ENCODE measurements at regions not wholly inside any gene's neighbourhood (a gene's known extent, or its start where the extent isn't known, plus 50 kb on each side); places are given as distances from the start of the nearest gene placed in this dataset.

- Histone ChIP-seq H3K9ac (ENCODE audit: low read length) (no peak overlapping the region), H3K9me3 (ENCODE audit: control insufficient read depth, insufficient read depth, low read depth, low read length) (peaks cover 9% of the 10 kb centered on the region), H3K4me1 (ENCODE audit: control insufficient read depth, insufficient read depth, low read length) (no peaks in the 10 kb centered on the region), H3K27me3 (ENCODE audit: control insufficient read depth, insufficient read depth, low read length) (no peaks in the 10 kb centered on the region), H3K4me3 (ENCODE audit: low read depth, low read length) (no peak overlapping the region), H3K27ac (ENCODE audit: low read depth, low read length) (no peak overlapping the region), H3K36me3 (ENCODE audit: control insufficient read depth, insufficient read depth, low read length) (no peaks in the 10 kb centered on the region)
Measured at GRCh38 chr4:149095811-149096210, 653.6 kb upstream of the NR3C2 start.

GRCh38 chr4:149095001-149095400, 652.8 kb upstream of the NR3C2 start:
- Histone ChIP-seq H3K9ac (ENCODE audit: low read length) (no peak overlapping the region), H3K4me1 (ENCODE audit: control insufficient read depth, insufficient read depth, low read length) (no peaks in the 10 kb centered on the region), H3K27me3 (ENCODE audit: control insufficient read depth, insufficient read depth, low read length) (no peaks in the 10 kb centered on the region)

GRCh38 chr4:149084144-149084543, 641.9 kb upstream of the NR3C2 start:
- no peak overlapping the region for H3K27ac ChIP-seq (ENCODE audit: low read depth, low read length)
- no peak overlapping the region for H3K9ac ChIP-seq (ENCODE audit: low read length)
- no peaks in the 10 kb centered on the region for H3K27me3 ChIP-seq (ENCODE audit: control insufficient read depth, insufficient read depth, low read length)
- no peak overlapping the region for H3K4me3 ChIP-seq (ENCODE audit: low read depth, low read length)
- H3K4me1 ChIP-seq (ENCODE audit: control insufficient read depth, insufficient read depth, low read length), result no peaks in the 10 kb centered on the region
- H3K9me3 ChIP-seq (ENCODE audit: control insufficient read depth, insufficient read depth, low read depth, low read length), result no peaks in the 10 kb centered on the region
- H3K36me3 ChIP-seq (ENCODE audit: control insufficient read depth, insufficient read depth, low read length), result no peaks in the 10 kb centered on the region

More at GRCh38 chr4:149095001-149095400, 652.8 kb upstream of the NR3C2 start:
- Histone ChIP-seq H3K27ac (ENCODE audit: low read depth, low read length) (no peak overlapping the region), H3K36me3 (ENCODE audit: control insufficient read depth, insufficient read depth, low read length) (no peaks in the 10 kb centered on the region), H3K4me3 (ENCODE audit: low read depth, low read length) (no peak overlapping the region), H3K9me3 (ENCODE audit: control insufficient read depth, insufficient read depth, low read depth, low read length) (peaks cover 9% of the 10 kb centered on the region)

GRCh38 chr4:149077181-149077580, 635.0 kb upstream of the NR3C2 start:
- Histone ChIP-seq H3K27ac (ENCODE audit: low read depth, low read length) (no peak overlapping the region), H3K9ac (ENCODE audit: low read length) (no peak overlapping the region), H3K9me3 (ENCODE audit: control insufficient read depth, insufficient read depth, low read depth, low read length) (no peaks in the 10 kb centered on the region), H3K36me3 (ENCODE audit: control insufficient read depth, insufficient read depth, low read length) (no peaks in the 10 kb centered on the region), H3K4me1 (ENCODE audit: control insufficient read depth, insufficient read depth, low read length) (no peaks in the 10 kb centered on the region), H3K4me3 (ENCODE audit: low read depth, low read length) (no peak overlapping the region), H3K27me3 (ENCODE audit: control insufficient read depth, insufficient read depth, low read length) (no peaks in the 10 kb centered on the region)

DNA sequence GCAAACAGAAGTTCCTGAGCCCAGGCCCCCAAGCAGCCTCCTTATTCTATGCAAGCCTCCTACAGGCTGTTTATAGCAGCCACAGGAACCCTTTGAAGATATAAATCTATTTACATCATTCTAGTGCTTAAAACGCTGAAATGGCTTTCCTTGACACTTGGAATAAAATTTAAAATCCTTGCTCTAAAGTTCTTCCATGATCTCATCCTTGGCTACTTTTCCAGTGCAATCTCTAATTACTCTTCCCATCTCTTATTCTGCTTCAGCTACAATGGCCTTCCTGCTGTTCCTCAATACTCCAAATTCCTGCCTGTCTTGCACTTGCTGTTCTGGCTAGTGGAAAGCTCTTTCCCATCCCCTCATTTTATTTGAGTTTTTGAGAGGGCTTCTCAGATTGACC, 634.2 kb upstream of the NR3C2 start:
- Histone ChIP-seq H3K36me3 (ENCODE audit: control insufficient read depth, insufficient read depth, low read length) (no peaks in the 10 kb centered on the region), H3K9ac (ENCODE audit: low read length) (no peak overlapping the region), H3K27me3 (ENCODE audit: control insufficient read depth, insufficient read depth, low read length) (no peaks in the 10 kb centered on the region), H3K4me1 (ENCODE audit: control insufficient read depth, insufficient read depth, low read length) (no peaks in the 10 kb centered on the region), H3K4me3 (ENCODE audit: low read depth, low read length) (no peak overlapping the region), H3K9me3 (ENCODE audit: control insufficient read depth, insufficient read depth, low read depth, low read length) (no peaks in the 10 kb centered on the region), H3K27ac (ENCODE audit: low read depth, low read length) (no peak overlapping the region)

DNA sequence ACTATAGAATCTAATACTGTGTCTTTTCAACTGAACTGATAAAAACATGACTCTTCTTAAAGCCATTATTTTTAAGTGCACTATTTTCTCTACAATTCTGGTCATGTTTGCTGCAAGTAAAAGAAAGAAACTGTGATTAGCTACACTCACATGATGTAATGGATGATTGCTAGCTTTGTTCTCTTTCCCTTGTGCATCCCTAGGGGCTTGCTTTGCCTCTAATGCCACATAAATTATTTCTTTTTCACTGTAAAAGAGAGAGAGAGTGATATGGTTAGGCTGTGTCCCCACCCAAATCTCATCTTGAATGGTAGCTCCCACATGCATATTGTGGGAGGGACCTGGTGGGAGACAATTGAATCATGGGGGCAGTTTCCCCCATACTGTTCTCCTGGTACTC, 630.2 kb upstream of the NR3C2 start:
- no peaks in the 10 kb centered on the region for H3K9me3 ChIP-seq (ENCODE audit: control insufficient read depth, insufficient read depth, low read depth, low read length)
- H3K27ac ChIP-seq (ENCODE audit: low read depth, low read length), result no peak overlapping the region
- H3K9ac ChIP-seq (ENCODE audit: low read length), result no peak overlapping the region
- no peak overlapping the region for H3K4me3 ChIP-seq (ENCODE audit: low read depth, low read length)
- H3K36me3 ChIP-seq (ENCODE audit: control insufficient read depth, insufficient read depth, low read length), result no peaks in the 10 kb centered on the region
- no peaks in the 10 kb centered on the region for H3K27me3 ChIP-seq (ENCODE audit: control insufficient read depth, insufficient read depth, low read length)
- no peaks in the 10 kb centered on the region for H3K4me1 ChIP-seq (ENCODE audit: control insufficient read depth, insufficient read depth, low read length)

DNA sequence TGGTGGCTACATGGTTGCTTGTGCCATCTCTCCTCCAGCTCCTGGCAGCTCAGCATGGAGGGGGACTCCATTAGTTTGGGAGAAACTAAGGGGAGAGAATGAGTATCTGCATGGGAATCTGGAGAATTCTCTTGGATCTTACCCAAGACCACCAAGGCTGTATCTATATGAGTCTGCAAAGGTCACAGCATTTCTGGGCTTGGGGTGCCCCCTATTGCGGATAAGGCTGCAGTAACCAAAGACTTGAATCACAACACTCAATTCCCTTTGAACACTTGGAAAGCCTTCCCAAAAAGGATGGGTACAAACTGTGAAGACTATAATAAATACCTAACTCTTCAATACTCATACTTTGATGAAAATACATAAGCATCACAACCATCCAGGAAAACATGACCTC, 623.5 kb upstream of the NR3C2 start:
- Histone ChIP-seq H3K4me1 (ENCODE audit: control insufficient read depth, insufficient read depth, low read length) (no peaks in the 10 kb centered on the region), H3K9me3 (ENCODE audit: control insufficient read depth, insufficient read depth, low read depth, low read length) (no peaks in the 10 kb centered on the region; the same call in 1 of the 2 replicates), H3K4me3 (ENCODE audit: low read depth, low read length) (no peak overlapping the region), H3K27ac (ENCODE audit: low read depth, low read length) (no peak overlapping the region), H3K9ac (ENCODE audit: low read length) (no peak overlapping the region), H3K36me3 (ENCODE audit: control insufficient read depth, insufficient read depth, low read length) (no peaks in the 10 kb centered on the region), H3K27me3 (ENCODE audit: control insufficient read depth, insufficient read depth, low read length) (no peaks in the 10 kb centered on the region)

GRCh38 chr4:149062997-149063396, 620.8 kb upstream of the NR3C2 start:
- no peaks in the 10 kb centered on the region for H3K36me3 ChIP-seq (ENCODE audit: control insufficient read depth, insufficient read depth, low read length)
- H3K27ac ChIP-seq (ENCODE audit: low read depth, low read length), result no peak overlapping the region
- H3K4me1 ChIP-seq (ENCODE audit: control insufficient read depth, insufficient read depth, low read length), result no peaks in the 10 kb centered on the region
- no peak overlapping the region for H3K9ac ChIP-seq (ENCODE audit: low read length)
- no peak overlapping the region for H3K4me3 ChIP-seq (ENCODE audit: low read depth, low read length)
- no peaks in the 10 kb centered on the region for H3K27me3 ChIP-seq (ENCODE audit: control insufficient read depth, insufficient read depth, low read length)
- no peaks in the 10 kb centered on the region; the same call in 1 of the 2 replicates for H3K9me3 ChIP-seq (ENCODE audit: control insufficient read depth, insufficient read depth, low read depth, low read length)

DNA sequence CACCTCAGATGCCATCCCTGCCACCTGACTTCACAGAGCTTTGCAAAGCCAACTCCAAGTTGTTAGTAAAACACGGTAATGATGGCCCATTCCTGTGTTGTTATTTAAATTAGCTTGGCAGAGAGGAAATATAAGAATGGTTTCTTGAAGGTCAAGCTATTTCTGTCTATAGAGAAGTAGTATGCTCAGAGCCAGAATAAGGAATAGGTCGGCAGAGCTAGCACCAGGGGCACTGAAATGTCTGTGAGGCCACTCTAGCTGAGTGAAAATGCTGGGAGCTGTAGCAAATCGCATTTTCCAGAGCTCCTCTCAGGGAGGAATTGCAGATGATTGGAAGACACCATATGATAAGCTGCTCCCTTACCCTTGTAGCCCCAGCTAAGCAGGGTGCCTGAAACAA, 615.4 kb upstream of the NR3C2 start:
- no peak overlapping the region for H3K27ac ChIP-seq (ENCODE audit: low read depth, low read length)
- no peaks in the 10 kb centered on the region for H3K4me1 ChIP-seq (ENCODE audit: control insufficient read depth, insufficient read depth, low read length)
- no peak overlapping the region for H3K9ac ChIP-seq (ENCODE audit: low read length)
- no peaks in the 10 kb centered on the region for H3K27me3 ChIP-seq (ENCODE audit: control insufficient read depth, insufficient read depth, low read length)
- no peak overlapping the region for H3K4me3 ChIP-seq (ENCODE audit: low read depth, low read length)
- H3K36me3 ChIP-seq (ENCODE audit: control insufficient read depth, insufficient read depth, low read length), result no peaks in the 10 kb centered on the region
- H3K9me3 ChIP-seq (ENCODE audit: control insufficient read depth, insufficient read depth, low read depth, low read length), result no peaks in the 10 kb centered on the region

DNA sequence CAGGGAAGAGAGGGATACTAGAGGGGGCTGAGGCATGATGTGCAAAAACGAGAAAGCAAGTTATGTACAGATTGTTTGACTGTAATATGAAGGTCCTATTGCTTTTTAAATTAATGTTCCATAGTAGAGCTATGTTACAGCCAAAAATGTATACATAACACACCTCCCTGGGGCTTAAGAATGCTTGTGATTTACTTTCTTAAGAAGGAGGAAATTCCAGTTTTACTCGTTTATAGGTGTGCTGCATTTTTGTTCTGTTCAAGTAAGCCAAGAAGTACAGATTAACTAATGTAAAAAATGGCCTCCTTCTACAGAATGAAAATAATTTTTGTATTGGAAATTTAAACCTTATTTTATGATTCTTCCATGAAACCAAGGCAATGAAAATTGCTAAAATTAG, 614.4 kb upstream of the NR3C2 start:
- no peaks in the 10 kb centered on the region for H3K4me1 ChIP-seq (ENCODE audit: control insufficient read depth, insufficient read depth, low read length)
- no peak overlapping the region for H3K9ac ChIP-seq (ENCODE audit: low read length)
- H3K27ac ChIP-seq (ENCODE audit: low read depth, low read length), result no peak overlapping the region
- no peaks in the 10 kb centered on the region for H3K27me3 ChIP-seq (ENCODE audit: control insufficient read depth, insufficient read depth, low read length)
- no peaks in the 10 kb centered on the region for H3K9me3 ChIP-seq (ENCODE audit: control insufficient read depth, insufficient read depth, low read depth, low read length)
- no peaks in the 10 kb centered on the region for H3K36me3 ChIP-seq (ENCODE audit: control insufficient read depth, insufficient read depth, low read length)
- no peak overlapping the region for H3K4me3 ChIP-seq (ENCODE audit: low read depth, low read length)

- Histone ChIP-seq H3K4me3 (ENCODE audit: low read depth, low read length) (no peak overlapping the region), H3K27me3 (ENCODE audit: control insufficient read depth, insufficient read depth, low read length) (no peaks in the 10 kb centered on the region), H3K9ac (ENCODE audit: low read length) (no peak overlapping the region), H3K9me3 (ENCODE audit: control insufficient read depth, insufficient read depth, low read depth, low read length) (no peaks in the 10 kb centered on the region), H3K4me1 (ENCODE audit: control insufficient read depth, insufficient read depth, low read length) (no peaks in the 10 kb centered on the region), H3K36me3 (ENCODE audit: control insufficient read depth, insufficient read depth, low read length) (no peaks in the 10 kb centered on the region), H3K27ac (ENCODE audit: low read depth, low read length) (no peak overlapping the region)
Measured at GRCh38 chr4:149055624-149056023, 613.4 kb upstream of the NR3C2 start.

DNA sequence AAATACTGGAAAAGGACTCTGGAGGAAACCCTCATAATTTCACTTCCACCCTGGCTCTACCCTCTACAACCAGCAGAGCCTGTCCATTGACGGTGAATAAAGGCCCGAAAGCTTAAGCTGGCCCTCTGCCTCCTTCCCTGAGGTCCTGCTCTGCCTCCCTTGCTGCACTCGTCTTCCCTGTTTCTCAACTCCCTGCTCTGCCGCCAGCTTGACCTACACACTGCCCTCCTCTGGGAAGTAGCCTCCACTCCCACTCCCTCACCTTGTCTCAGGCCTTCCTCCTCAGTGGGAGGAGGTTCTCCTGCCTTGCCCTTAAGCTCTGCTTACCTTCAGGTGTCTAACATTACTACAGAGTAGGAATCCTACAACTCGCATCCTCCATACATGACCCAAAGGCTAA, 608.6 kb upstream of the NR3C2 start:
- Histone ChIP-seq H3K4me1 (ENCODE audit: control insufficient read depth, insufficient read depth, low read length) (no peaks in the 10 kb centered on the region), H3K9ac (ENCODE audit: low read length) (no peak overlapping the region), H3K27me3 (ENCODE audit: control insufficient read depth, insufficient read depth, low read length) (no peaks in the 10 kb centered on the region), H3K27ac (ENCODE audit: low read depth, low read length) (no peak overlapping the region), H3K4me3 (ENCODE audit: low read depth, low read length) (no peak overlapping the region), H3K9me3 (ENCODE audit: control insufficient read depth, insufficient read depth, low read depth, low read length) (no peaks in the 10 kb centered on the region), H3K36me3 (ENCODE audit: control insufficient read depth, insufficient read depth, low read length) (no peaks in the 10 kb centered on the region)

All from HUES6 (cell line).